ENCODE measurements at regions not wholly inside any gene's neighbourhood (a gene's known extent, or its start where the extent isn't known, plus 50 kb on each side); places are given as distances from the start of the nearest gene placed in this dataset.
"Not testable (repeated sequence)": the region's sequence is repeated elsewhere in the genome, so short reads cannot be mapped to it uniquely, and the experiment has no call there.

- H3K4me3 ChIP-seq; H3K36me3 ChIP-seq (ENCODE audit: insufficient read depth, low read length); H3K27ac ChIP-seq; H3K9ac ChIP-seq (ENCODE audit: insufficient read length); H3K9me3 ChIP-seq (ENCODE audit: low read depth, low read length); DNase-seq (ENCODE audit: low read depth, low spot score): not testable (repeated sequence)
These were observed 840.6 kb downstream of the TMEM121 start for GRCh38 chr14:106366971-106367370.

- not testable (repeated sequence) for H3K4me3 ChIP-seq; H3K9me3 ChIP-seq (ENCODE audit: low read depth, low read length); H3K9ac ChIP-seq (ENCODE audit: insufficient read length); H3K36me3 ChIP-seq (ENCODE audit: insufficient read depth, low read length); H3K27ac ChIP-seq; DNase-seq (ENCODE audit: low read depth, low spot score)
These were observed 843.1 kb downstream of the TMEM121 start for GRCh38 chr14:106369456-106369855.

GRCh38 chr14:106372870-106373652 lies 846.7 kb downstream of the TMEM121 start:
- Histone ChIP-seq H3K36me3 (ENCODE audit: insufficient read depth, low read length) (no peaks in the 10 kb centered on the region), H3K9ac (ENCODE audit: insufficient read length) (no peak overlapping the region), H3K9me3 (ENCODE audit: low read depth, low read length) (no peaks in the 10 kb centered on the region), H3K27ac (no peak overlapping the region), H3K4me3 (no peak overlapping the region)
- no peak for DNase-seq (ENCODE audit: low read depth, low spot score)
- no peak for TF ChIP-seq EZH2 (IDR thresholded peaks at IDR 0.05)
- no peak for TF ChIP-seq FOXP2 (optimal IDR thresholded peaks at IDR 0.05; ENCODE audit: control extremely low read depth, extremely low read length, insufficient read depth)
- TF ChIP-seq POLR2AphosphoS5 (IDR thresholded peaks at IDR 0.05; ENCODE audit: borderline replicate concordance, low read depth, low read length), result no peak

GRCh38 chr14:106373653-106374110 lies 847.3 kb downstream of the TMEM121 start:
- H3K4me3 ChIP-seq; H3K36me3 ChIP-seq (ENCODE audit: insufficient read depth, low read length); H3K9ac ChIP-seq (ENCODE audit: insufficient read length); H3K9me3 ChIP-seq (ENCODE audit: low read depth, low read length); DNase-seq (ENCODE audit: low read depth, low spot score); H3K27ac ChIP-seq: not testable (repeated sequence)

GRCh38 chr14:106377432-106377831 lies 851.0 kb downstream of the TMEM121 start:
- DNase-seq (ENCODE audit: low read depth, low spot score), result no peak
- H3K4me3 ChIP-seq, result no peak overlapping the region
- no peak overlapping the region for H3K9ac ChIP-seq (ENCODE audit: insufficient read length)
- H3K36me3 ChIP-seq (ENCODE audit: insufficient read depth, low read length), result no peaks in the 10 kb centered on the region
- no peak overlapping the region for H3K27ac ChIP-seq
- TF ChIP-seq POLR2AphosphoS5 (IDR thresholded peaks at IDR 0.05; ENCODE audit: borderline replicate concordance, low read depth, low read length) (no peak), EZH2 (IDR thresholded peaks at IDR 0.05) (no peak), FOXP2 (optimal IDR thresholded peaks at IDR 0.05; ENCODE audit: control extremely low read depth, extremely low read length, insufficient read depth) (no peak)
- H3K9me3 ChIP-seq (ENCODE audit: low read depth, low read length), result no peaks in the 10 kb centered on the region

GRCh38 chr14:106378191-106378590 lies 851.8 kb downstream of the TMEM121 start:
- no peaks in the 10 kb centered on the region for H3K36me3 ChIP-seq (ENCODE audit: insufficient read depth, low read length)
- H3K9ac ChIP-seq (ENCODE audit: insufficient read length), result no peak overlapping the region
- H3K27ac ChIP-seq, result no peak overlapping the region
- no peak overlapping the region for H3K4me3 ChIP-seq
- TF ChIP-seq POLR2AphosphoS5 (IDR thresholded peaks at IDR 0.05; ENCODE audit: borderline replicate concordance, low read depth, low read length) (no peak), FOXP2 (optimal IDR thresholded peaks at IDR 0.05; ENCODE audit: control extremely low read depth, extremely low read length, insufficient read depth) (no peak), EZH2 (IDR thresholded peaks at IDR 0.05) (no peak)
- no peaks in the 10 kb centered on the region for H3K9me3 ChIP-seq (ENCODE audit: low read depth, low read length)
- DNase-seq (ENCODE audit: low read depth, low spot score), result no peak

- Histone ChIP-seq H3K9me3 (ENCODE audit: low read depth, low read length) (no peaks in the 10 kb centered on the region), H3K4me3 (no peak overlapping the region), H3K9ac (ENCODE audit: insufficient read length) (no peak overlapping the region), H3K36me3 (ENCODE audit: insufficient read depth, low read length) (no peaks in the 10 kb centered on the region), H3K27ac (no peak overlapping the region)
- no peak for TF ChIP-seq EZH2 (IDR thresholded peaks at IDR 0.05)
- TF ChIP-seq POLR2AphosphoS5 (IDR thresholded peaks at IDR 0.05; ENCODE audit: borderline replicate concordance, low read depth, low read length), result no peak
- TF ChIP-seq FOXP2 (optimal IDR thresholded peaks at IDR 0.05; ENCODE audit: control extremely low read depth, extremely low read length, insufficient read depth), result no peak
- no peak for DNase-seq (ENCODE audit: low read depth, low spot score)
These were observed 854.4 kb downstream of the TMEM121 start for GRCh38 chr14:106380740-106381139.

- H3K9me3 ChIP-seq (ENCODE audit: low read depth, low read length); H3K4me3 ChIP-seq; H3K36me3 ChIP-seq (ENCODE audit: insufficient read depth, low read length); H3K9ac ChIP-seq (ENCODE audit: insufficient read length); DNase-seq (ENCODE audit: low read depth, low spot score); H3K27ac ChIP-seq: not testable (repeated sequence)
These were observed 862.8 kb downstream of the TMEM121 start for GRCh38 chr14:106389186-106389585.

- H3K9me3 ChIP-seq (ENCODE audit: low read depth, low read length), result no peaks in the 10 kb centered on the region
- H3K4me3 ChIP-seq, result no peak overlapping the region
- H3K27ac ChIP-seq, result no peak overlapping the region
- DNase-seq (ENCODE audit: low read depth, low spot score), result no peak
- H3K9ac ChIP-seq (ENCODE audit: insufficient read length), result no peak overlapping the region
- TF ChIP-seq POLR2AphosphoS5 (IDR thresholded peaks at IDR 0.05; ENCODE audit: borderline replicate concordance, low read depth, low read length), result no peak
- TF ChIP-seq FOXP2 (optimal IDR thresholded peaks at IDR 0.05; ENCODE audit: control extremely low read depth, extremely low read length, insufficient read depth), result no peak
- TF ChIP-seq EZH2 (IDR thresholded peaks at IDR 0.05), result no peak
- H3K36me3 ChIP-seq (ENCODE audit: insufficient read depth, low read length), result no peaks in the 10 kb centered on the region
These were observed 864.0 kb downstream of the TMEM121 start for GRCh38 chr14:106390401-106390800.

Measured in SK-N-MC (cell line).